Parathyroid adenoma (tissue), 2 donors: ENCODE measurements at regions not wholly inside any gene's neighbourhood (a gene's known extent, or its start where the extent isn't known, plus 50 kb on each side); places are given as distances from the start of the nearest gene placed in this dataset.

Experiments
- H2AFZ ChIP-seq: fragments of 300-600 bp; sonication (generic); one replicate; pipeline ENCODE4 v1.7.0; 2017; ENCODE audit warnings: antibody characterized with exemption, mild to moderate bottlenecking
- H3K27ac ChIP-seq: fragments of 300-600 bp; sonication (generic); one replicate; pipeline ENCODE4 v1.7.0; 2017
- H3K27me3 ChIP-seq: fragments of 300-600 bp; sonication (generic); one replicate; pipeline ENCODE4 v1.7.0; 2017; ENCODE audit warnings: low read length; ENCODE audit not compliant: control insufficient read depth, insufficient read depth
- H3K36me3 ChIP-seq: fragments of 300-600 bp; sonication (generic); one replicate; pipeline ENCODE4 v1.7.0; 2017; ENCODE audit warnings: low read length; ENCODE audit not compliant: control insufficient read depth, insufficient read depth
- H3K4me1 ChIP-seq: fragments of 300-600 bp; sonication (generic); one replicate; pipeline ENCODE4 v1.7.0; 2017; ENCODE audit warnings: control low read depth
- H3K4me2 ChIP-seq: fragments of 300-600 bp; sonication (generic); one replicate; pipeline ENCODE4 v1.7.0; 2017; ENCODE audit warnings: low read length
- H3K4me3 ChIP-seq: fragments of 300-600 bp; sonication (generic); one replicate; pipeline ENCODE4 v1.7.0; 2017; ENCODE audit warnings: low read depth, low read length
- H3K79me2 ChIP-seq: fragments of 300-600 bp; sonication (generic); one replicate; pipeline ENCODE4 v1.7.0; 2017; ENCODE audit warnings: control low read depth
- H3K9ac ChIP-seq: fragments of 300-600 bp; sonication (generic); one replicate; pipeline ENCODE4 v1.7.0; 2017; ENCODE audit warnings: mild to moderate bottlenecking
- H3K9me3 ChIP-seq: fragments of 300-600 bp; sonication (generic); one replicate; pipeline ENCODE4 v1.7.0; 2017; ENCODE audit warnings: low read length; ENCODE audit not compliant: control insufficient read depth
- CTCF ChIP-seq: fragments of 300-600 bp; sonication (generic); IDR thresholded peaks from one replicate; pipeline ENCODE4 v1.7.0; 2017; ENCODE audit warnings: antibody characterized with exemption, mild to moderate bottlenecking
- donor health status: primary hyperparathyroidism.

- H3K27ac ChIP-seq, result no peak overlapping the region
- no peaks in the 10 kb centered on the region for H3K36me3 ChIP-seq
- no peak overlapping the region for H3K9ac ChIP-seq
- H3K4me1 ChIP-seq, result no peaks in the 10 kb centered on the region
- no peaks in the 10 kb centered on the region for H3K79me2 ChIP-seq
- no peak overlapping the region for H2AFZ ChIP-seq
- H3K27me3 ChIP-seq, result no peaks in the 10 kb centered on the region
- no peak for TF ChIP-seq CTCF
- no peaks in the 10 kb centered on the region for H3K9me3 ChIP-seq
- no peak overlapping the region for H3K4me3 ChIP-seq
- no peak overlapping the region for H3K4me2 ChIP-seq
Measured at GRCh38 chr9:28808042-28808441, 1234.8 kb upstream of the C9orf72 start.

- H3K4me3 ChIP-seq, result no peak overlapping the region
- H3K27ac ChIP-seq, result no peak overlapping the region
- H3K4me2 ChIP-seq, result no peak overlapping the region
- H3K27me3 ChIP-seq, result no peaks in the 10 kb centered on the region
- no peak for TF ChIP-seq CTCF
- no peaks in the 10 kb centered on the region for H3K9me3 ChIP-seq
- H3K9ac ChIP-seq, result no peak overlapping the region
- H3K4me1 ChIP-seq, result no peaks in the 10 kb centered on the region
- no peak overlapping the region for H2AFZ ChIP-seq
- H3K36me3 ChIP-seq, result no peaks in the 10 kb centered on the region
- no peaks in the 10 kb centered on the region for H3K79me2 ChIP-seq
Measured at GRCh38 chr9:28810388-28811075, 1237.3 kb upstream of the C9orf72 start.

GRCh38 chr9:28820741-28821140 is 1247.5 kb upstream of the C9orf72 start:
- Histone ChIP-seq H3K79me2 (no peaks in the 10 kb centered on the region), H3K9me3 (no peaks in the 10 kb centered on the region), H3K36me3 (no peaks in the 10 kb centered on the region), H3K4me1 (no peaks in the 10 kb centered on the region), H3K4me2 (no peak overlapping the region), H3K4me3 (no peak overlapping the region), H2AFZ (no peak overlapping the region), H3K9ac (no peak overlapping the region), H3K27ac (no peak overlapping the region), H3K27me3 (no peaks in the 10 kb centered on the region)
- no peak for TF ChIP-seq CTCF

GRCh38 chr9:28821240-28821639 is 1248.0 kb upstream of the C9orf72 start:
- Histone ChIP-seq H3K9me3 (no peaks in the 10 kb centered on the region), H3K36me3 (no peaks in the 10 kb centered on the region), H3K9ac (no peak overlapping the region), H3K27ac (no peak overlapping the region), H3K79me2 (no peaks in the 10 kb centered on the region), H3K27me3 (no peaks in the 10 kb centered on the region), H3K4me3 (no peak overlapping the region), H3K4me1 (no peaks in the 10 kb centered on the region), H3K4me2 (no peak overlapping the region), H2AFZ (no peak overlapping the region)
- no peak for TF ChIP-seq CTCF

- no peak overlapping the region for H3K4me3 ChIP-seq
- no peaks in the 10 kb centered on the region for H3K36me3 ChIP-seq
- TF ChIP-seq CTCF, result no peak
- no peak overlapping the region for H3K4me2 ChIP-seq
- H3K9ac ChIP-seq, result no peak overlapping the region
- no peaks in the 10 kb centered on the region for H3K27me3 ChIP-seq
- H3K4me1 ChIP-seq, result no peaks in the 10 kb centered on the region
- H3K27ac ChIP-seq, result no peak overlapping the region
- H3K9me3 ChIP-seq, result no peaks in the 10 kb centered on the region
- no peaks in the 10 kb centered on the region for H3K79me2 ChIP-seq
- H2AFZ ChIP-seq, result no peak overlapping the region
Measured at GRCh38 chr9:28824432-28824963, 1251.2 kb upstream of the C9orf72 start.
